Fibroblast of lung (primary cell): ENCODE measurements at regions not wholly inside any gene's neighbourhood (a gene's known extent, or its start where the extent isn't known, plus 50 kb on each side); places are given as distances from the start of the nearest gene placed in this dataset.
A peak's percentile ranks its signal among the peaks of the same experiment; 100 is the strongest.

Experiments
- DNase-seq, 2 donors: peaks; one replicate each; pipeline versions ENCODE4 v3.0.0 to v3.0.0-alpha.2; 2010; ENCODE audit warnings: low read depth in 2 of 2
- H2AFZ ChIP-seq: 2 replicates; pipeline ENCODE4 v1.5.1; 2012; ENCODE audit warnings: low read length, control low read depth, inconsistent platforms
- H3K27ac ChIP-seq: 2 replicates; pipeline ENCODE4 v1.5.1; 2011; ENCODE audit warnings: low read length, control low read depth; ENCODE audit not compliant: insufficient read depth
- H3K27me3 ChIP-seq: 2 replicates; pipeline ENCODE4 v1.5.1; 2011; ENCODE audit warnings: mild to moderate bottlenecking, low read length; ENCODE audit not compliant: control insufficient read depth, insufficient read depth
- H3K36me3 ChIP-seq: 2 replicates; pipeline ENCODE4 v1.5.1; 2011; ENCODE audit warnings: low read length; ENCODE audit not compliant: control insufficient read depth, insufficient read depth
- H3K4me1 ChIP-seq: 2 replicates; pipeline ENCODE4 v1.5.1; 2011; ENCODE audit warnings: low read length; ENCODE audit not compliant: control insufficient read depth, insufficient read depth; ENCODE audit errors: extremely low read depth
- H3K4me2 ChIP-seq: 2 replicates; pipeline ENCODE4 v1.5.1; 2011; ENCODE audit warnings: low read length, control low read depth; ENCODE audit not compliant: insufficient read depth; ENCODE audit errors: extremely low read depth
- H3K4me3 ChIP-seq, 4 experiments: fragments of 200-600 bp in 1 of 4; sonication (generic) in 1 of 4; replicated peaks in 1 of 4; 2 replicates each; pipeline ENCODE4 v1.5.1; 2011 to 2016; ENCODE audit warnings: low read length in 4 of 4, low read depth in 3 of 4, mild to moderate bottlenecking in 3 of 4, control low read depth in 2 of 4, inconsistent platforms in 1 of 4, mixed read lengths in 1 of 4; ENCODE audit not compliant: insufficient read depth in 1 of 4; ENCODE audit errors: control extremely low read depth in 1 of 4
- H3K79me2 ChIP-seq: 2 replicates; pipeline ENCODE4 v1.5.1; 2012; ENCODE audit warnings: mild to moderate bottlenecking, low read length, inconsistent platforms; ENCODE audit not compliant: control insufficient read depth, insufficient read depth
- H3K9ac ChIP-seq: 2 replicates; pipeline ENCODE4 v1.5.1; 2011; ENCODE audit warnings: mild to moderate bottlenecking, low read length, control low read depth; ENCODE audit not compliant: insufficient read depth
- H3K9me3 ChIP-seq: 2 replicates; pipeline ENCODE4 v1.5.1; 2012; ENCODE audit warnings: low read depth, low read length; ENCODE audit not compliant: control insufficient read depth, insufficient read depth
- H4K20me1 ChIP-seq: 2 replicates; pipeline ENCODE4 v1.5.1; 2011; ENCODE audit warnings: low read length; ENCODE audit not compliant: control insufficient read depth, insufficient read depth; ENCODE audit errors: extremely low read depth
- CTCF ChIP-seq, 2 donors: IDR thresholded peaks in 1 of 2; conservative IDR thresholded peaks in 1 of 2; 1 replicate in 1 of 2; 2 replicates in 1 of 2; pipeline ENCODE4 v1.5.1; 2011 to 2012; ENCODE audit warnings: low read length in 2 of 2, control low read depth in 1 of 2, inconsistent platforms in 1 of 2, low read depth in 1 of 2, mild to moderate bottlenecking in 1 of 2
- EZH2 ChIP-seq: IDR thresholded peaks from 2 replicates; pipeline ENCODE4 v1.5.1; 2012; ENCODE audit warnings: low read length, control low read depth, mild to moderate bottlenecking; ENCODE audit errors: missing control alignments

DNA sequence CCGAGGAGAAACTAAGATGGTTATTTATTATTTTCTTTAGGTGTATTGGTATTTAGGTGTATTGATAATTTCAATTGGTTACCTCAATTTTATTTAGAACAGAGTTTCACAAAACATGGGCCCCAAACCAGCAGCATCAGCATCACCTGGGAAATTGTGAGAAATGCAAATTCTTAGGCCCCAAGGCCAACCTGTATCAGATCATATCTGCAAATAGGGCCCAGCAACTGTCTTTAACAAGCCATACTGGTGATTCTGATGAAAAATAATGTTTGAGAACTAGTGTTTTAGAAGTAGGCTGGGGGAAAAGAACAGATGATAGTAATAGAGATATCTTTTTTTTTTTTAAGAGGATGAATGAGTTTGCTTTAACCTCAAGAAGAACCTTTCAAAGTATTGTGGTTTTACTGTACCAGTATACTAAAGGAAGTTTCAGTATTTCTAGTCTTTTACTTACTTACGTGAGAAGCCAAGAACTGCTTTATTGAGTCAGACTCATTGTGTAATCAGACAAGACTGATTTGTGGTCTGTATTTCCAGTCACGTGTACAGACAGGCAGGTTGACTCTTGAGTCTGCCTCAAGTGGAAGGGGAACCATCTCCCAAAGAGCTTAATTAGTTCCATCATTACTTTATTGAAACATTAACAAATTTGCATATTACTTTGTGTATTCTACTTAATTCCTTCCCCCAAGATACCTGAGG, 60.4 kb upstream of the GAREM1 start:
- DNase-seq = peak; percentile 43 to 81
- no peaks in the 10 kb centered on the region for H3K27me3 ChIP-seq
- TF ChIP-seq EZH2 (no peak), CTCF (conservative IDR thresholded peaks at IDR 0.05 in 1 of 2, IDR thresholded peaks at IDR 0.05 in 1 of 2; ENCODE audit: low read depth in 1 of 2, low read length in 2 of 2) (no peak)

GRCh38 chr18:32529722-32530420, 59.2 kb upstream of the GAREM1 start:
- no peak for DNase-seq
- H4K20me1 ChIP-seq = no peaks in the 10 kb centered on the region
- H3K27ac ChIP-seq = no peak overlapping the region
- no peaks in the 10 kb centered on the region for H3K79me2 ChIP-seq
- no peaks in the 10 kb centered on the region for H3K9me3 ChIP-seq
- H3K9ac ChIP-seq = no peak overlapping the region
- H3K4me3 ChIP-seq = no peak overlapping the region
- TF ChIP-seq CTCF (conservative IDR thresholded peaks at IDR 0.05 in 1 of 2, IDR thresholded peaks at IDR 0.05 in 1 of 2; ENCODE audit: low read depth in 1 of 2, low read length in 2 of 2) = no peak
- no peak for TF ChIP-seq EZH2
- no peak overlapping the region for H2AFZ ChIP-seq
- H3K4me2 ChIP-seq = no peak overlapping the region
- H3K27me3 ChIP-seq = no peaks in the 10 kb centered on the region
- H3K36me3 ChIP-seq = no peaks in the 10 kb centered on the region
- no peaks in the 10 kb centered on the region for H3K4me1 ChIP-seq

More for the DNA sequence above, 60.4 kb upstream of the GAREM1 start:
- Histone ChIP-seq H3K9ac (no peak overlapping the region), H3K4me2 (no peak overlapping the region), H2AFZ (no peak overlapping the region), H3K9me3 (no peaks in the 10 kb centered on the region), H4K20me1 (no peaks in the 10 kb centered on the region), H3K4me1 (no peaks in the 10 kb centered on the region), H3K36me3 (no peaks in the 10 kb centered on the region), H3K4me3 (no peak overlapping the region), H3K27ac (no peak overlapping the region), H3K79me2 (no peaks in the 10 kb centered on the region)

GRCh38 chr18:32520771-32521170, 50.1 kb upstream of the GAREM1 start:
- Histone ChIP-seq H3K9ac (no peak overlapping the region), H3K36me3 (no peaks in the 10 kb centered on the region), H3K4me2 (no peak overlapping the region), H3K4me3 (no peak overlapping the region), H3K9me3 (no peaks in the 10 kb centered on the region), H3K79me2 (no peaks in the 10 kb centered on the region), H3K27me3 (no peaks in the 10 kb centered on the region), H3K27ac (no peak overlapping the region), H3K4me1 (no peaks in the 10 kb centered on the region), H2AFZ (no peak overlapping the region), H4K20me1 (no peaks in the 10 kb centered on the region)
- DNase-seq = no peak
- TF ChIP-seq EZH2 (no peak), CTCF (conservative IDR thresholded peaks at IDR 0.05 in 1 of 2, IDR thresholded peaks at IDR 0.05 in 1 of 2; ENCODE audit: low read depth in 1 of 2, low read length in 2 of 2) (no peak)
